H9 (cell line): ENCODE measurements at regions not wholly inside any gene's neighbourhood (a gene's known extent, or its start where the extent isn't known, plus 50 kb on each side); places are given as distances from the start of the nearest gene placed in this dataset.

Experiments used
- DNase-seq: peaks from one replicate; pipeline ENCODE4 v3.0.0-alpha.2; 2017
- H2AFZ ChIP-seq: one replicate; pipeline ENCODE4 v1.6.1; 2013; ENCODE audit warnings: mild to moderate bottlenecking, low read length, control low read depth, moderate library complexity
- H2AK5ac ChIP-seq: 2 replicates; pipeline ENCODE4 v1.6.1; 2013; ENCODE audit warnings: low read length, control low read depth, mixed read lengths; ENCODE audit not compliant: insufficient read length
- H2BK120ac ChIP-seq: one replicate; pipeline ENCODE4 v1.6.1; 2013; ENCODE audit warnings: low read depth, mild to moderate bottlenecking, low read length, control low read depth, inconsistent platforms; ENCODE audit not compliant: poor library complexity, severe bottlenecking
- H2BK12ac ChIP-seq: 2 replicates; pipeline ENCODE4 v1.6.1; 2013; ENCODE audit warnings: low read length, control low read depth, mixed read lengths, low read depth; ENCODE audit not compliant: insufficient read length
- H2BK15ac ChIP-seq: 2 replicates; pipeline ENCODE4 v1.6.1; 2013; ENCODE audit warnings: low read depth, low read length, control low read depth
- H2BK20ac ChIP-seq: one replicate; pipeline ENCODE4 v1.6.1; 2013; ENCODE audit warnings: low read depth, mild to moderate bottlenecking, low read length, control low read depth, inconsistent platforms; ENCODE audit not compliant: poor library complexity, severe bottlenecking
- H2BK5ac ChIP-seq: 2 replicates; pipeline ENCODE4 v1.6.1; 2013; ENCODE audit warnings: low read length, control low read depth, mixed read lengths; ENCODE audit not compliant: insufficient read length
- H3K14ac ChIP-seq: 2 replicates; pipeline ENCODE4 v1.6.1; 2013; ENCODE audit warnings: low read length, control low read depth; ENCODE audit not compliant: insufficient read depth
- H3K18ac ChIP-seq: 2 replicates; pipeline ENCODE4 v1.6.1; 2013; ENCODE audit warnings: low read depth, mild to moderate bottlenecking, mixed read lengths, low read length, control low read depth; ENCODE audit not compliant: insufficient read length
- H3K23ac ChIP-seq: 2 replicates; pipeline ENCODE4 v1.6.1; 2013; ENCODE audit warnings: low read length, control low read depth, mixed read lengths, low read depth; ENCODE audit not compliant: insufficient read length
- H3K23me2 ChIP-seq: 2 replicates; pipeline ENCODE4 v1.6.1; 2013; ENCODE audit warnings: low read depth, mild to moderate bottlenecking, mixed read lengths, low read length, control low read depth; ENCODE audit not compliant: insufficient read length, poor library complexity, severe bottlenecking
- H3K27ac ChIP-seq: 2 replicates; pipeline ENCODE4 v1.5.1; 2013; ENCODE audit warnings: low read length, control low read depth, mixed read lengths, low read depth; ENCODE audit not compliant: insufficient read length
- H3K27me3 ChIP-seq: 2 replicates; pipeline ENCODE4 v1.6.1; 2013; ENCODE audit warnings: low read length, control low read depth, inconsistent platforms; ENCODE audit not compliant: insufficient read depth
- H3K4ac ChIP-seq: 2 replicates; pipeline ENCODE4 v1.6.1; 2013; ENCODE audit warnings: low read depth, mild to moderate bottlenecking, control low read depth, inconsistent platforms, low read length, moderate library complexity
- H3K4me1 ChIP-seq: 2 replicates; pipeline ENCODE4 v1.6.1; 2013; ENCODE audit warnings: low read length, control low read depth, inconsistent platforms; ENCODE audit not compliant: insufficient read depth
- H3K4me2 ChIP-seq: 2 replicates; pipeline ENCODE4 v1.6.1; 2013; ENCODE audit warnings: low read length, control low read depth, mixed read lengths; ENCODE audit not compliant: insufficient read length, insufficient read depth
- H3K56ac ChIP-seq: 2 replicates; pipeline ENCODE4 v1.6.1; 2013; ENCODE audit warnings: low read depth, mild to moderate bottlenecking, mixed read lengths, low read length, control low read depth; ENCODE audit not compliant: insufficient read length
- H3K79me1 ChIP-seq: 2 replicates; pipeline ENCODE4 v1.6.1; 2013; ENCODE audit warnings: low read depth, mild to moderate bottlenecking, moderate library complexity, low read length, control low read depth, inconsistent platforms; ENCODE audit not compliant: insufficient read depth, poor library complexity, severe bottlenecking
- H3K79me2 ChIP-seq: 2 replicates; pipeline ENCODE4 v1.6.1; 2013; ENCODE audit warnings: low read length, control low read depth, inconsistent platforms; ENCODE audit not compliant: insufficient read depth
- H3K9ac ChIP-seq: 2 replicates; pipeline ENCODE4 v1.6.1; 2013; ENCODE audit warnings: low read length, control low read depth, mixed read lengths; ENCODE audit not compliant: insufficient read length; ENCODE audit errors: extremely low read depth
- H3K9me3 ChIP-seq: one replicate; pipeline ENCODE4 v1.6.1; 2013; ENCODE audit warnings: low read depth, low read length, inconsistent platforms; ENCODE audit not compliant: control insufficient read depth
- H3T11ph ChIP-seq: one replicate; pipeline ENCODE4 v1.6.1; 2013; ENCODE audit warnings: mild to moderate bottlenecking, low read length, control low read depth, inconsistent platforms
- H4K20me1 ChIP-seq: one replicate; pipeline ENCODE4 v1.6.1; 2013; ENCODE audit not compliant: control insufficient read depth, insufficient read length, insufficient read depth
- H4K5ac ChIP-seq: 2 replicates; pipeline ENCODE4 v1.6.1; 2013; ENCODE audit warnings: low read depth, mild to moderate bottlenecking, mixed read lengths, low read length, control low read depth; ENCODE audit not compliant: insufficient read length
- H4K8ac ChIP-seq: replicated peaks from 2 replicates; pipeline ENCODE4 v1.6.1; 2013; ENCODE audit warnings: low read length, control low read depth, mixed read lengths, low read depth; ENCODE audit not compliant: insufficient read length
- H4K91ac ChIP-seq: 2 replicates; pipeline ENCODE4 v1.6.1; 2013; ENCODE audit warnings: low read depth, mild to moderate bottlenecking, moderate library complexity, mixed read lengths, low read length, control low read depth; ENCODE audit not compliant: insufficient read length
- H3K27ac Mint-ChIP-seq, 3 experiments: 2 replicates in 2 of 3; 3 replicates in 1 of 3; pipeline ENCODE4 v1.8.0; 2020 to 2021; ENCODE audit warnings: mixed read lengths in 3 of 3, mild to moderate bottlenecking in 1 of 3, moderate library complexity in 1 of 3
- H3K27me3 Mint-ChIP-seq: 2 replicates; pipeline ENCODE4 v1.8.0; 2021; ENCODE audit warnings: low read depth, mild to moderate bottlenecking, moderate library complexity, mixed read lengths
- H3K36me3 Mint-ChIP-seq, 3 experiments: 2 replicates in 2 of 3; 3 replicates in 1 of 3; pipeline ENCODE4 v1.8.0; 2020 to 2021; ENCODE audit warnings: low read depth in 3 of 3, mixed read lengths in 3 of 3; ENCODE audit not compliant: insufficient read depth in 1 of 3
- H3K4me1 Mint-ChIP-seq, 2 experiments: 2 replicates each; pipeline ENCODE4 v1.8.0; 2020; ENCODE audit warnings: mixed read lengths in 2 of 2
- H3K4me3 Mint-ChIP-seq, 2 experiments: 2 replicates in 1 of 2; 3 replicates in 1 of 2; pipeline ENCODE4 v1.8.0; 2020 to 2021; ENCODE audit warnings: mild to moderate bottlenecking in 2 of 2, mixed read lengths in 2 of 2, moderate library complexity in 1 of 2
- H3K9me3 Mint-ChIP-seq, 2 experiments: 2 replicates in 1 of 2; 3 replicates in 1 of 2; pipeline ENCODE4 v1.8.0; 2020; ENCODE audit warnings: mild to moderate bottlenecking in 2 of 2, mixed read lengths in 2 of 2, moderate library complexity in 1 of 2
- WGBS: extraction: QIAGEN DNeasy Blood & Tissue Kit; methylation state at CpG from one replicate; pipeline ENCODE4 v1.1.7; 2013; ENCODE audit warnings: missing lambda C conversion rate, low lambda C conversion rate, mixed read lengths; ENCODE audit not compliant: insufficient read length; ENCODE audit errors: extremely low coverage; 5-methylcytosine and 5-hydroxymethylcytosine counted together
- TF ChIP-seq, protein P1 (sequence below): fragments of 200-600 bp; sonication (generic); conservative IDR thresholded peaks from 3 replicates; pipeline ENCODE4 v1.8.0; 2021; ENCODE audit warnings: antibody characterized with exemption, mild to moderate bottlenecking

DNA sequence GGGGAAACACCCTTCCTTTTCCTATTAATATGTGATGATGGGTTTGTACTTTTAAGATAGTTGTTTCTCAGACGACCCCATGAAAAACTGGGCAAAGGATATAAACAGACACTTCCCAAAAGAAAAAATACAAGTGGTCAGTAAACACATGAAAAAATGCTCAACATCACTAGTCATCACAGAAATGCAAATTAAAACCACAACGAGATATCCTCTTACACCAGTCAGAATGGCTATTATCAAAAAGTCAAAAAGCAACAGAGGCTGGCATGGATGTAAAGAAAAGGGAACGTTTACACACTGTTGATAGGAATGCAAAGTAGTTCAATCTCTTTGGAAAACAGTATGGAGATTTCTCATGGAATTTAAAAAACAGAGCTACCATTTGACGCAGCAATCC lies 111.4 kb upstream of the ZEB1 start:
- Mint-ChIP-seq H3K4me1 (peaks cover 5 to 14% of the 10 kb centered on the region in 2 experiments; a peak in 2 of 4 replicates), H3K4me3 (no peak overlapping the region), H3K9me3 (peaks cover 0 to 6% of the 10 kb centered on the region in 2 experiments; a peak in 1 of 5 replicates), H3K27ac (no peak overlapping the region), H3K36me3 (no peaks in the 10 kb centered on the region; a peak in 2 of 7 replicates), H3K27me3 (peaks cover 1% of the 10 kb centered on the region)
- H4K20me1 ChIP-seq = no peaks in the 10 kb centered on the region
- H3K14ac ChIP-seq = no peak overlapping the region
- no peak overlapping the region for H3K23ac ChIP-seq
- no peaks in the 10 kb centered on the region for H3K79me2 ChIP-seq
- no peaks in the 10 kb centered on the region for H3K9me3 ChIP-seq
- H3K27ac ChIP-seq = no peak overlapping the region
- TF ChIP-seq, protein P1, sequence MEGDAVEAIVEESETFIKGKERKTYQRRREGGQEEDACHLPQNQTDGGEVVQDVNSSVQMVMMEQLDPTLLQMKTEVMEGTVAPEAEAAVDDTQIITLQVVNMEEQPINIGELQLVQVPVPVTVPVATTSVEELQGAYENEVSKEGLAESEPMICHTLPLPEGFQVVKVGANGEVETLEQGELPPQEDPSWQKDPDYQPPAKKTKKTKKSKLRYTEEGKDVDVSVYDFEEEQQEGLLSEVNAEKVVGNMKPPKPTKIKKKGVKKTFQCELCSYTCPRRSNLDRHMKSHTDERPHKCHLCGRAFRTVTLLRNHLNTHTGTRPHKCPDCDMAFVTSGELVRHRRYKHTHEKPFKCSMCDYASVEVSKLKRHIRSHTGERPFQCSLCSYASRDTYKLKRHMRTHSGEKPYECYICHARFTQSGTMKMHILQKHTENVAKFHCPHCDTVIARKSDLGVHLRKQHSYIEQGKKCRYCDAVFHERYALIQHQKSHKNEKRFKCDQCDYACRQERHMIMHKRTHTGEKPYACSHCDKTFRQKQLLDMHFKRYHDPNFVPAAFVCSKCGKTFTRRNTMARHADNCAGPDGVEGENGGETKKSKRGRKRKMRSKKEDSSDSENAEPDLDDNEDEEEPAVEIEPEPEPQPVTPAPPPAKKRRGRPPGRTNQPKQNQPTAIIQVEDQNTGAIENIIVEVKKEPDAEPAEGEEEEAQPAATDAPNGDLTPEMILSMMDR = no peak
- no peak for DNase-seq
- H3K9ac ChIP-seq = no peak overlapping the region
- no peak overlapping the region for H3K4me2 ChIP-seq
- no peak overlapping the region for H2BK12ac ChIP-seq
- H4K91ac ChIP-seq = no peak overlapping the region
- no peak overlapping the region for H2BK5ac ChIP-seq
- H4K8ac ChIP-seq = no peak overlapping the region
- no peak overlapping the region for H4K5ac ChIP-seq
- H2AFZ ChIP-seq = no peak overlapping the region
- no peak overlapping the region for H2BK120ac ChIP-seq
- H3K4ac ChIP-seq = no peak overlapping the region
- H2BK20ac ChIP-seq = no peak overlapping the region
- no peaks in the 10 kb centered on the region for H3K23me2 ChIP-seq
- H3K4me1 ChIP-seq = no peaks in the 10 kb centered on the region
- H3K56ac ChIP-seq = no peak overlapping the region
- no peak overlapping the region for H3T11ph ChIP-seq
- no peaks in the 10 kb centered on the region for H3K79me1 ChIP-seq
- H3K18ac ChIP-seq = no peak overlapping the region
- no peak overlapping the region for H2AK5ac ChIP-seq
- no peak overlapping the region for H2BK15ac ChIP-seq
- no peaks in the 10 kb centered on the region for H3K27me3 ChIP-seq
- WGBS = no CpG with 5 or more reads among the region's 4 CpGs
